Ovary (tissue), 7 donors: ENCODE measurements at regions not wholly inside any gene's neighbourhood (a gene's known extent, or its start where the extent isn't known, plus 50 kb on each side); places are given as distances from the start of the nearest gene placed in this dataset.

Source experiments
- DNase-seq, 5 donors: peaks; one replicate each; pipeline ENCODE4 v3.0.0-alpha.2; 2019 to 2020
- H3K27ac ChIP-seq, 2 donors: fragments of 200-600 bp; one replicate each; pipeline versions ENCODE4 v1.5.1 to v1.8.0; 2019 to 2022
- H3K27me3 ChIP-seq: fragments of 200-600 bp; one replicate; pipeline ENCODE4 v1.8.0; 2022
- H3K36me3 ChIP-seq: fragments of 200-600 bp; sonication (generic); one replicate; pipeline ENCODE4 v1.5.1; 2019
- H3K4me1 ChIP-seq: one replicate; pipeline ENCODE4 v1.8.1; 2013; ENCODE audit warnings: mild to moderate bottlenecking, moderate library complexity; ENCODE audit not compliant: insufficient read depth
- H3K4me3 ChIP-seq: fragments of 200-600 bp; sonication (generic); one replicate; pipeline ENCODE4 v1.5.1; 2017
- H3K9me3 ChIP-seq, 2 donors: fragments of 200-600 bp in 1 of 2; sonication (generic) in 1 of 2; one replicate each; pipeline versions ENCODE4 v1.5.1 to v1.8.1; 2013 to 2019; ENCODE audit warnings: mild to moderate bottlenecking in 1 of 2, moderate library complexity in 1 of 2
- CTCF ChIP-seq, 3 donors: fragments of 450-650 bp in 2 of 3; fragments of 200-600 bp in 1 of 3; IDR thresholded peaks; one replicate each; pipeline versions ENCODE4 v1.5.1 to v1.8.0; 2016 to 2022; ENCODE audit warnings: antibody characterized with exemption in 3 of 3, mild to moderate bottlenecking in 1 of 3
- EP300 ChIP-seq: sonication (generic); formaldehyde crosslinking; IDR thresholded peaks from one replicate; pipeline ENCODE4 v1.6.1; 2017; ENCODE audit warnings: antibody characterized with exemption
- POLR2A ChIP-seq: fragments of 450-650 bp; IDR thresholded peaks from one replicate; pipeline ENCODE4 v1.6.1; 2017; ENCODE audit warnings: antibody characterized with exemption, mild to moderate bottlenecking, moderate library complexity
- WGBS, 3 donors: extraction: QIAGEN DNeasy Blood & Tissue Kit in 1 of 3; methylation state at CpG; one replicate each; pipeline versions ENCODE4 v1.1.5 to v1.1.7; 2013 to 2017; 5-methylcytosine and 5-hydroxymethylcytosine counted together
- intact Hi-C, 4 donors: fragments of 100-400 bp; cut with DNase I; formaldehyde crosslinking; loops; one replicate each; pipeline versions ENCODE4 v1.11.0 to v1.15.1; 2022 to 2023
- donor health status: DM: no; HTN: no; CAD: no; lungs with moderate emphysema.
- donor health status: DM: no; HTN: no; CAD: no.
- donor health status: Bipolar disorder and iron deficiency.
- donor health status: DM: no; HTN: no; CAD: no.
- donor health status: DM: yes; HTN: yes; CAD: no.

- Histone ChIP-seq H3K4me1 (no peaks in the 10 kb centered on the region), H3K36me3 (no peaks in the 10 kb centered on the region), H3K27ac (no peak overlapping the region), H3K27me3 (no peaks in the 10 kb centered on the region), H3K9me3 (no peaks in the 10 kb centered on the region), H3K4me3 (no peak overlapping the region)
- 67 to 80% (median 73%) methylated on average over 1 of the region's 1 CpG for WGBS, 3 donors
- TF ChIP-seq EP300 (no peak), POLR2A (no peak), CTCF (IDR thresholded peaks at IDR 0.05) (no peak)
- no peak for DNase-seq
- intact Hi-C loops = no loop called here
Measured at GRCh38 chr7:32335107-32335506, 155.1 kb downstream of the LSM5 start.

GRCh38 chr7:32330602-32331001, 159.6 kb downstream of the LSM5 start:
- Histone ChIP-seq H3K9me3 (no peaks in the 10 kb centered on the region), H3K4me3 (no peak overlapping the region), H3K27me3 (no peaks in the 10 kb centered on the region), H3K36me3 (no peaks in the 10 kb centered on the region), H3K27ac (no peak overlapping the region), H3K4me1 (no peaks in the 10 kb centered on the region)
- 75 to 82% (median 81%) methylated on average over 5 of the region's 5 CpGs for WGBS, 3 donors
- DNase-seq = no peak
- TF ChIP-seq POLR2A (no peak), EP300 (no peak), CTCF (IDR thresholded peaks at IDR 0.05) (no peak)
- intact Hi-C loops = no loop called here

- TF ChIP-seq CTCF (IDR thresholded peaks at IDR 0.05) (no peak), POLR2A (no peak), EP300 (no peak)
- Histone ChIP-seq H3K36me3 (no peaks in the 10 kb centered on the region), H3K4me1 (no peaks in the 10 kb centered on the region), H3K9me3 (no peaks in the 10 kb centered on the region), H3K27ac (no peak overlapping the region), H3K27me3 (no peaks in the 10 kb centered on the region), H3K4me3 (no peak overlapping the region)
- 29 to 39% (median 37%) methylated on average over 1 of the region's 1 CpG for WGBS, 3 donors
- no peak for DNase-seq
- intact Hi-C loops = no loop called here
Measured at GRCh38 chr7:32326078-32326477, 164.1 kb downstream of the LSM5 start.

- TF ChIP-seq EP300 (no peak), POLR2A (no peak), CTCF (IDR thresholded peaks at IDR 0.05) (no peak)
- Histone ChIP-seq H3K27me3 (no peaks in the 10 kb centered on the region), H3K4me1 (no peaks in the 10 kb centered on the region), H3K27ac (no peak overlapping the region), H3K4me3 (no peak overlapping the region), H3K9me3 (no peaks in the 10 kb centered on the region), H3K36me3 (no peaks in the 10 kb centered on the region)
- intact Hi-C loops = no loop called here
- 85 to 89% (median 87%) methylated on average over 3 of the region's 3 CpGs for WGBS, 3 donors
- no peak for DNase-seq
Measured at GRCh38 chr7:32323712-32324111, 166.5 kb downstream of the LSM5 start.

GRCh38 chr7:32319012-32319382, 171.2 kb downstream of the LSM5 start:
- H3K36me3 ChIP-seq = no peaks in the 10 kb centered on the region
- H3K4me3 ChIP-seq = no peak overlapping the region
- no peak overlapping the region for H3K27ac ChIP-seq
- intact Hi-C loops = no loop called here
- WGBS, 3 donors = 25 to 61% (median 47%) methylated on average over 19 of the region's 19 CpGs
- H3K9me3 ChIP-seq = no peaks in the 10 kb centered on the region
- H3K4me1 ChIP-seq = no peaks in the 10 kb centered on the region
- H3K27me3 ChIP-seq = no peaks in the 10 kb centered on the region
- no peak for TF ChIP-seq CTCF (IDR thresholded peaks at IDR 0.05)
- no peak for TF ChIP-seq POLR2A
- TF ChIP-seq EP300 = no peak
- no peak for DNase-seq
